HG03108 (cell line): ENCODE measurements at regions not wholly inside any gene's neighbourhood (a gene's known extent, or its start where the extent isn't known, plus 50 kb on each side); places are given as distances from the start of the nearest gene placed in this dataset.

Experiments
- ATAC-seq: cut with Tn5 transposase; IDR thresholded peaks from one replicate; pipeline ENCODE4 v1.9.1; 2021; ENCODE audit warnings: moderate library complexity; ENCODE audit not compliant: unreplicated experiment

DNA sequence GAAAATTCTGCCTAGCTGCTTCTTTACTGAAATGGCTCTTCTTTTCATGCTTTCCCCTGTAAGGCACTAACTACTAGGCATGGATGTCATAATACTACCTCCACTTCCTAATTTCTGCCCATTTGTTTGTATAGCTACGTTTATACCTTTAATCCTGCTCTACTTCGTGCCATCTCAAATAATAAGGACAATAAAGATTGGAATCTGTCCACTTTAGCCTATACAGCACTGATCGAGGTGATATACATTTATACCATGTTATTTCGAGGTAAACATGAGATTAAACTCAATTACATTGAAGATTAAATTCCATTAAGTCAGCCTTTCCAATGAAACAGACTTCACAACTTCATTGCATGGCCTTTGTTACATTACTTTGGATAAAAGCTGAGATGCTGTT, 390.6 kb upstream of the MARCKS start:
- ATAC-seq: no peak

DNA sequence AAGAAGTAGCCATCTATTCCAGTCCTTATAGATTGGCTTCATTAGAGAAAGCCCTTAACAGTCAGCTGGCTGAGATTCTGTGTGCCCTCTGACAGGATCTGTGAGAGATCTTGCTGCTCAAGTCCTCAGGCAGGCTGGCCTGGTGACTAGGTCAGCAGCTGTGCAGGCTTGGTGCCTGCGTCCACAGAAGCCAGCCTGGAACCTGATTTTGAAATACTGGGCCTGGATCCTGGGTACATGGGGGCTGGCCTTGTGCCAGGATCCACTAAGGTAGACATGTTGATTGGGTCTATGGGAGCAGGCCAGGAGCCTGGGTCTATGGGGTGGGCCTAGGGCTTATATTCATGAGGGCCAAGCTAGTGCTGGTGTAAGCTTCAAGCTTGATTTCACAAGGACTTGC, 381.8 kb upstream of the MARCKS start:
- ATAC-seq: no peak

DNA sequence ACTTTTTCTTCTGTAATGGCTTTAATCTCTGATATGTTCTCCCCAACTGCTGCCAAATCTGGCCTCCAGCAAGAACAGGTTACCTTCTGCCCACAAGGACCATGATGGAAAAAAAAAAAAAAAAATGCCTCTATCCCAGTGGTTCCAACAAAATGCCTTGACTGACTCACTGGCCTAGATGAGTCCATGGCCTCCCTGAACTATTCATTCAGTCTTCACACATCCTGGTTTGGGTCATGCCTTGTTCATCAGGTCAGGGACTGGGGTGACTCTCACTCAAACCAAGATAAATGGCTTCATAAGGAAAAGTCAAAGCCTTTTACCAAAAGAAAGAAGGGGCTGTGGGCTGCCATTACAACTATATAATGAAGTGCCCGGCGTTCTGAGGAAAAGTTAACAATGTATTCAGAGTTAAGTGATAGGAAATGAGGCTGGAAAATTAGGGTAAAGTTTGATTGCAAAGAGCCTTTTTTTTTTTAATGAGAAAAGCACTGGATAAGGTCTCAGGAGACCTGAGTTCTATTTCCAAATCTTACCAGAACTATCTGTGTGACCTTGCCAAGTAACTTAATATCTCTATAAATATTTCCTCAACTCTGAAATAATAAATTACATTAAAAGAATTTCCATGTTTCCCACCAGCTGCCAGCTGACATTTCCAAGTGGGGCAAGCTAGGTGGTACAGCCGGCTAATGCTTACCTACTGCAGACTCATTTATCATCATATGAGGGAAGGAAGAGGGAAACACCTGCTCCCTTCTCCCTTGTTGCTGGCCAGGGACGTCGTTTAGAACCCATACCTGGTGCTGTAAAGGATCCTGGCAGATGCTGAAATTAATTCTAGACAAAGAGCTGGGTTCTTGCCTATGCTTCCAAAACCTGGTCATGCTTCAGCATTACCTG, 380.0 kb upstream of the MARCKS start:
- no peak for ATAC-seq

DNA sequence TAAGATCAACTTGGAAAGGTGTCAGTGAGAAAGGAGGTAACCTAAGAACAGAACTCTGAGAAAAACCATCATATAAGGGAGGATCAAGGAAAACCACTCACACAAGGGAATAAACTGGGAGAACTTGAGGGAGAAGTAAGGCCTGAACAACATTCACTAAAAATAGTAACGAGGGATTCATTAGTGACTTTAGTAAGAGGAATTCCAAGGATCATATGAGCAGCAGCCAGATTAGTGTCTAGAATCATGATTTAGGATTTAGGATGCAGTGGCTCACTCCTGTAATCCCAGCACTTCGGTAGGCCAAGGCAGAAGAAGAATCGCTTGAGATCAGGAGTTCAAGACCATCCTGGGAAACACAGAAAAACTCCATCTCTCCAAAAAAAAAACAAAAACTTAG, 376.5 kb upstream of the MARCKS start:
- ATAC-seq: no peak

DNA sequence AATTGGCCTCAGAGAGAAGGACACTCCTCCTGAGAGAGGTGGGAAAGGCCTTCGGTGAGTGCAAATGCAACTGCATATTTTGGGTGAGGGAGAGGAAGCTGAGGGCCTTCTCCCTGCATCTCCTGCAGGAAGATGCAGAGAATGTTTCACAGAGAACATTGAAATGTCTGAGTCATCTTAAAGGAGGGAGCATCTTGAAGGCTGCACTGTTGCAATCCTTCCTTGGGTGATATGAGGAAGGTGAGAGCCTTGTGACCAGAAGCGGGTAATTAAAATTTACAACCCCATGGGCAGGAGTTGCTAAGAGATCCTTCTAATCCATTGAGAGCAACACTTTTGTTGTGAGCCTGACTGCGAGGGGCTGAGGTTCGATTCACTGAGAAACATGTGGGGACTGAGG, 375.7 kb upstream of the MARCKS start:
- ATAC-seq: no peak

DNA sequence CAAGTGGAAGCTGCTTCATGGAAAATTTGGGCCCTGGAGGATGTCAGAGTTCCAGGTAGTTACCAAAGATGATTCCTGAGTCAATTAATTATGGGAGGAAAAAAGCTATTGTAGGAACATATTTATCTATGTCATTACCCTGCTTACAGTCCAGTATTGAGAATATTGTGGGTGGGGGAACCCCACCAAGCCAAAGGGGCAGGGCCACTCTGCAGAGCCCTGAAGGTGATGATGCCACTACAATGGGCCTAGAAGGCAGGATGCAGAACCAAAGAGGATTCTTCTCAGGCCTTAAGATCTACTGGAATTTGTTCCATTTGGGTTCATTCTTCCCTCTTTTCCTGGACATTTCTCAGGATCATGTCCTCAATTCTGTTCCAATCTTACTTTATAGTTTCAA, 375.2 kb upstream of the MARCKS start:
- ATAC-seq: no peak

DNA sequence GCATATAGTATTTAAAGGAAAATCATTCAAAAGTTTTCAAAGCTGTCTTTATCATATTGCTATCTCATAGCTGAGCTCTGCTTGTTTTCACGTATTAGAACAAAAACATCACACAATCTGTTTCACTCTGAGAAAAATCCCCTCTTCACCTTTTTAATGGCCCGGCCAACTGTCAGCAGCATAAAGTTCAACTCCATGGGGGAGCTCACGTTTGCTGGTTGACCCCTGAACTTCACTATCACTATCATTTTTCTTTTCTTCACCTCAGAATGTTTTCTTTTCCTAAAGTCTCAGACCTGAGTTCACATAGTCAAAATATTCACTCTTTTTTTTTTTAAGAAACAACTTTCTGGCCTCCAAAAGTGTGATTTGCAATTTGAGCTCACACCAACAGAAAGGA, 374.4 kb upstream of the MARCKS start:
- no peak for ATAC-seq

DNA sequence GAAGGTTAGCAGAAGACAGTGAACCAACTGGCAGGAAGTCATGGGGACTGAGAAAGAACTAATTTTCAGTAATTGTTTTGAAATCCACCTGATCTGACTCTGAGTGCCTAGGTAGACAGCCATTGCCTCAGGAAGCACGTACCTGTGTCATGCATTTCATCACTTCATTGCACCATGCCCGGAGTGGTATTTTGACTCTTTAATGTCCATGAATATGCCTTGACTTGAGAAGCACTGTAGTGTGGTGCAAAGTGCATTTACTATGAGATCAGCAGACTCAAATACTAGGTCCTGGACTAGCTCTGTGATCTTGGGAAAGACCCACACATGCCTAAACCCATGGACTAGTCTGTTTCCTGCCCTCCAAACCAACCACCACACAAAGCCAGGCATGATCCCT, 370.9 kb upstream of the MARCKS start:
- ATAC-seq: no peak

DNA sequence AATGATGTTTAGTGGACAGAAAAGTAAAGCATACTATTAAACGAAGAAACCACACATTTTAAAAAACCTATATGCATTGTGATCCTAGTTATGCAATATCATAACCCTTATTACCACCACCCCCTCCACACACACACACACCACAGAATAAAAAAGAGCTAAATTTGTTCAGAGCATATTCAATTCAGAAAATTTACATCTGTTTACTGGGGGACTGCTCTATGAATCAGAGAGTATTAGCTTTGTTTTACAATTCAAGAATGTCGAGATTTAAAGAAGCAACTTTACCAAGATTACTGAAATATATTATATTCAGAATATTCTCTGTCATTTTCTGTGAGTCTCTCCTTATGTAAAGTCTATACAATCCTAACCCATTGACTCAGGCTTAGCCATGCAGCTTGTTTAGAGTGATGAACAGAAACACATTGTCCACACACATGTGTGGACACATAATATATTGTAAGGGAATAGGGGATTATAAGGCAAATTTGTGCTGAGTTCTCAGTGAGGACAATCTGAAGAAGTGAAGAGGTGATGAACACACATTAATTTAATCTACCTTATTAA, 369.6 kb upstream of the MARCKS start:
- no peak for ATAC-seq

DNA sequence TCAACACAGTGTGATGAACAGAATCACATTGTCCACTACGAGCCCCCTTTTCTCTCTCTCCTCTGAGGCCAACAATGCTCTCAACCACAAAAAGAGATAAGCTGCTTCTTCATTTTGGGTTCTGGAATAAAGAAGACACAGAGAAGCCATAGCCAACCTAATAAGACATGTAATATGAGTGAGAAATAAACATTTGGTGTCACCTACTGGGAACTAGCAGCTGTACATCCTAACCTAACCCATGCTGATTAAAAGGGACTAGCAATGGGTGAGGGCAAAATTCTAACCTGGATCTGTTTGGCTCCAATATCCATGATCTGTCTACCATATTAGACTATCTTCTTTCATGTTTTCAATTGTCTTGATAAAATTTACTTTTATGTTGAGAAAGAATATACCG, 369.1 kb upstream of the MARCKS start:
- ATAC-seq: no peak

DNA sequence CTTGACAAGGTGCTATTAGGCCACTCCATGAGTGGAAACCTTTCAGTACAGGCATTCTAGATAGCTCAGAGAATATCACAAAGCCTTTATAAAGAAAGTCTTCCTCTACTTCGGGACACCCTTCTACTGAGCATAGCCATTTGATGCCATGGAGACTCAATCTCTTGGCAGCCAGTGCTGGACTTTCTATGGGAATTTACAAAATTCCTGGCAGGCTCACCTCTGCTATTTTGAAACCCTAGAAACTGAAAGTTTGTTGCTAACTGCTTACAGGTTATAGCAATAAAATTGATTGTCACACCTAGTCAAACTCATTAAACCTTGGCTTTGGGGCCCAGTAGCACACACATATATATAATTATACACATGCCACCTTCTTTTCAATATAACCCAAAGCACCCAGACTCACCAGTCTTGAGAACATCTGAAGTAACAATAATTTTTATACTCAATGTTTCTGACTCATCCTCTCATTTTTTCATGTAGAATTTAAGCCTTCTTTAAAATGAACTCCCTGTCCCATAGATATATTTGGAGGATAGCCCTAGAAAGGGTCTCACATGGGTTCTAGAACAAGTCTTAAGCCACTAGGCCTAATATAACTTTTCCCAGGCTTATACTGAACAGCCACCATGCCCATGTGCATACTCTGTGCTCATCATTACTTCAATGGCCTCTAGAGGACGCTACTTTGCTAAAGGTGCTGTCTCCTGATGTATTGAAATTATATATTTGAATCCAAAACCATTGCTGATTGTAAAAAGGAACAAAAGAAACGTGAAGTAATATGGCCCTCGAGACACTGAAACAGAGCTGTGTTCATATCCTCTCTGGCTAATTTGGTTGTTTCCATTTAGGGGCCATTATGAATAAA, 368.1 kb upstream of the MARCKS start:
- ATAC-seq: no peak

DNA sequence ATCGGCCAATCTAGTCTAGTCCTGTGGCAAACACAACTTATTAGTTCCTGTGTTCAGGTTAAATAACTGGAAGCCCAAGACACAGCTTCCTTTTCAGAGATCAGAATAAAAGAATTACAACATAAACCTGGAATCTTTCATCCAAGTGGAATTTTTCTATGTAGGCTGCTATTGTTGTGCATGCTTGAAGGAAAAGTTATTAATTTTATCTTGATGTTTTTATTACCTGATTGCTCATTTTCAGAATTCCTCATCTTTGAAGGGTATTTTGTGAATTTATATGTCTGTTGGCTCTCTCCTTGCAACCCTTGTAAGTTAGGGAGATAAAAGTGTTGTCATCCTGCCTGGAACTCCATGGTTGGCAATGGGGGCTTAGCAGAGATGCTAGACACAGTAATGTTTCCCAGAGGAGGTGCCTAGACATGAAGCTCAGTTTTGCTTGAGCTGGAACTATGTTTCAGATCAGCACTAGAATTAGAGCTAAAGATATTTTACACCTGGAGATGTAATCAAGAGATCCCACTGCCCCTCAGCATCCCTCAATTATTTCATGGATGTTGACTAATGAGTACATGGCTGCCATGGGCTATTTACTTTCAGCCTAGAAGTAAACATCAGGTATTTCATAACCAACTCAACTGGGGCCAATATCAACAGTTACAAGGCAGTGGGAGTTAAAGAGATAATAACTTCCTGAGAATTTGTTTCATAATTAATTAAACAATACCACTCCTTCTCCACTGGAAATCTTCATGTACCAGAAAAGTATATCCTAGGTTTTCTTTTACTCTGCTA, 367.0 kb upstream of the MARCKS start:
- ATAC-seq: no peak

DNA sequence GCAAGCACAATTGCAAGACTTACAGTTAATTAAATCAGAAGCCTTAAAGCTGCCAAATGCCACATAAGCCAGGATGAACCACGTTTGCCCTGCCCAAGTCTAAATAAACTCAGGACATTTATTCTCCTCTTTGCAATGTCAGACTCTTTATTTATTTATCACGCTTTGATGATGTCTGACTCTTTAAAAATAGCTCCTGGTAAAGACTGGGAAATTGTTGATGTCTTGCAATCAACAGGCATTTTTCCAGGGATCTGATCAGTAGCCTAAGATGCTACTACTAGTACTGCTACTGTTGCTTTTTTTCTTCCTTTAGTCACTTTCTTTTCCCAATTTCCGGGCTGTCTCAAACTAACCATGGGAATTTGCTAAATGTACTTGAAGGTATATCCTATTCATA, 365.8 kb upstream of the MARCKS start:
- ATAC-seq: no peak

DNA sequence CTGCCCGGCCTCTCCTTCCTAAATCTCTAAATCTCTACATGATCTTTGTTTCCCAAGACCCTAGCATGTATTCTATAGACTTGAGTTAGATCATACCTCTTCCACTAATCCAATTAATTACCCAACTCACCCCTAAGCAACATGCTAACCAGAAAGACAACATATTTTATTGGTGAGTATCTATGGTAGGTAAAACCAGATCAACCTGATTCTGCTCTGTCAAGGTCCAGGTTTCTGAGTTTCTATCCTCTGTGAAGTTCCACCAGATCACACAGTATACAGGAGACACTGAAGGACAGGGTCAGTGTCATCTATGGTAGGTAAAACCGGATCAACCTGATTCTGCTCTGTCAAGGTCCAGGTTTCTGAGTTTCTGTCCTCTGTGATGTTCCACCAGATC, 363.2 kb upstream of the MARCKS start:
- ATAC-seq: no peak

DNA sequence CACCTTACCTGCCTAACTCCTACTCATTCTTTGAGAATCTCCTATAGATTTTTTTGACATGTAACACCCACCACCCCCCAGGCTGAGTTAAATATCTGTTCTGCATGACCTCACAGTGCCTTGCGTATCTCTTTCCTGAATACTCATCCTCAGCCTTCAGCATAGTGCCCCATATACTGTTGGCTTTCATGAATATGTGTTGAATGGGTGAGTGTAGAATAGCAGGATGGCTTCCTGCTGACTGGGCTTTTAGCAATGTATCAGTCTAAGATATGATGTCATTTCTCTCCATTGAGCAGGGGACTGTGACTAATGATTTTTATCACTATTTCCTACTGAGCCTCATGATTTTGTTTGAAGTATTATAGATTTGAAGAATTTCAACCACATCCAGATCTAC, 361.6 kb upstream of the MARCKS start:
- ATAC-seq: no peak

DNA sequence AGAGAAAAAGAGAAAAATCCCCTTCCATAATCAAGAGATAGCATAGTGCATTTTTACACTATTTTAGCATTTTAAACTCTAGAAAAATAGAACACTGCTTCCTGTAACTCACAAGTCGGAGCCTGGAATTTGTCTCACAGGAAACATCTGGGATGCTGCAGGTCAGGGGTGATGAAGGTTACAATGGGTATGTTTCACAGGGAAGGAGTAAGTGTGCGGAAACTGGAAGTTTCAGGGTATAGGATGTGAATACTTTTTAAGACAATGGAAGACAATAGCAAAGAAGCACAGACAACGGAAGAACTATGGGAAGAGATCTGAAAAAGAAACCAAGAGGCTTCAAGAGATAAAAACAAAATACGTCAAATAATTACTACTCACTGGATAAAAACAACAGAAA, 361.0 kb upstream of the MARCKS start:
- no peak for ATAC-seq

DNA sequence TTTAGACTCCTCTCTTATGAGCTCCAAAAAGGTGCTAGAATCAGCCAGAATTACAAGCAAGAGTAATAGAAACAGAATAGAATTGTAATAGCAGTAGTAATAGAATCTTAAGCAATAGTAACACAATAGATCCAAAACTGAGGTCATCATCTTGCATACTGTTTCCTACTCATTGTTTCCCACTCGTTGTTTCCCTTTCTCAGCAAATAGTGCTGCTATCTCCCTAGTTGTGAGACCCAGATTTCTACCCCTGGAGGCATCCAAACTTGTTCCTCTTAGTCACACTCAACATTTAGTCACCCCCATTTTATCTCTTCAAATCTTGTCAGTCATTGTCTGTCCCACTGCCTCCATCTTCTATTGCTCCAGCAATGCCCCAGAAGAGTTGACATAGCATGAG, 356.9 kb upstream of the MARCKS start:
- no peak for ATAC-seq

DNA sequence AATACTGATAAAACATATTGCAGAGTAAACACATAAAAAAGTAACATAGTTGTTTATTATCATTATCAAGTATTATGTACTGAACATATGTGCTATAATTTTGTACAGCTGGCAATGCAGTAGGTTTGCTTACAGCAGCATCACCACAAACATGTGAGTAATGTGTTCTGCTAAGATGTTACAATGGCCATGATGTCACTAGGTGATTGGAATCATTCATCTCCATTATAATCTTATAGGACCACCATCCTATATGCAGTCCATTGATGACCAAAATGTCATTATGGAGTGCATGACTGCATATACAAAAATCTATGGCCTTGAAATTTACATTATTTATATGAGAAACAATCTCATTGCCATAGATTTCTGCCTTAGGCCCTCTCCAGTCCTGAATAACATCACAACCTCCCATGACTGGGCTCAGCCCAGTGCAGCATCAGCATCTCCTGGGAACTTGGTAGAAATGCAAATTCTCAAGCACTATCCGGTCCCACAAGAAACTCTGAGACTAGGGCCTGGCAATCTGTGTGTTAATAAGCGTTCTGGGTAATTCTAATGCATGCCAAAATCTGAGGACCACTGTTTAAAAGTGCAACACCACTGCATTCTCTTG, 352.0 kb upstream of the MARCKS start:
- ATAC-seq: no peak

DNA sequence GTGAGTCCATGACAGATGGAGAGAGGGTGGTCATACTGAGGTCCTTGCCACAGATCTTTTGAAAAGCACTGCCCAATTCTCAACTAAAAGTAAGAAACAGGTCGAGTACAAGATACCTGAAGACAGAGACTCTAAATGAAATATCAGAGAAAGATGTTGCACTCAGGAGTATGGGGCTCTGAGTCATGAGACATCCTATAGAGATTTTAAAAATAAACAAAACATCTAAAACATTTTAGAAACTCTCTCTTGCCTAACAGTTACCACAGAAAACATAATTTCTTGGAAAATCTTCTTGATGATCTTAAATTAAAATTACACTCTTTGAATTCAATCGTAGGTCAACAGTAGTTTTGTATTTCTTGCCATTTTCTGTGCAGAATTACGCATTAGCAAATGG, 348.9 kb upstream of the MARCKS start:
- ATAC-seq: no peak

DNA sequence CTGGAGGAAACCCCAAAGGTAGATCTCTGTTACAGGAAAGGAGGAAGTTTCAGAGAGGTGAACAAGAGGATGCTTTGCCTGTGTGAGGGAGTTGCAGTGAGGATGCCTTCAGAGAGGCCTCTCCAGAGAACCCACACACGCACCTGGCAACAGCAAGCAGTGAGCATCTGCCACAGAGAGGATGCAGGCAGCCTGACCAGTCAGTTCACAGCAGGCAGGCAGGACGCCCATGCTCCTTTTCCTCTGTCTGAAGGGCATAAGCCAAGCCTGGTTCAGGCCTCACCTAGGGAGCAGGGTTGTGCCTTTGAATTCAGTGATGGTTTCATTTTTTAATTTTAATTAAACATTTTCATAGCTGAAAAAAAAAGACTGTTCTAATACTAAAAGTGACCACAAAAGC, 346.0 kb upstream of the MARCKS start:
- ATAC-seq: no peak

DNA sequence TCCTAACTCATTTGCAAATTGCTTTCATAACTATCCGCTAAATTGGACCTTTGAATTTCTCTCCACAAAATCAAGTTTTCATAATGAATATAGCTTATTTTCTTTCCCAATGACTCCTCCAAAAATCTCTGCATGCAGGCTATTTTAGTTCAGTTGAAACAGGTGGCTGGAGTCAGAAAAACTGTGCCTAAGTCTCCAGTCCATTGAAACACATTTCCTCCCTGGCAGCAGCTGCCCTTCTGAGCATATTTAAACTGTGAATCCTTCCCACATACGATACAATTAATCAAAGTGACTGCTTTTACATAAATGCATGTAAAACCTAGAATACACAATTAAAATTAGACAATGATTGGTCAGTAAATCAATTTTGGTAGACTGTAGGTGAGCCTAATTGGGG, 344.6 kb upstream of the MARCKS start:
- no peak for ATAC-seq
